HG03045 (cell line): ENCODE measurements at regions not wholly inside any gene's neighbourhood (a gene's known extent, or its start where the extent isn't known, plus 50 kb on each side); places are given as distances from the start of the nearest gene placed in this dataset.

Experiments
- ATAC-seq: cut with Tn5 transposase; IDR thresholded peaks from one replicate; pipeline ENCODE4 v1.9.1; 2021; ENCODE audit warnings: mild to moderate bottlenecking, moderate library complexity; ENCODE audit not compliant: unreplicated experiment

- ATAC-seq: no peak
Observed at GRCh38 chr16:52805559-52806168, 247.0 kb downstream of the CHD9NB start.

GRCh38 chr16:52800432-52800831, 252.3 kb downstream of the CHD9NB start:
- no peak for ATAC-seq

- no peak for ATAC-seq
Observed at GRCh38 chr16:52799149-52799548, 252.2 kb upstream of the TOX3 start.

- ATAC-seq: no peak
Observed at GRCh38 chr16:52787709-52788108, 240.8 kb upstream of the TOX3 start.

- ATAC-seq: no peak
Observed at GRCh38 chr16:52786091-52786490, 239.1 kb upstream of the TOX3 start.

- no peak for ATAC-seq
Observed at GRCh38 chr16:52785653-52786052, 238.7 kb upstream of the TOX3 start.

GRCh38 chr16:52783616-52784015, 236.7 kb upstream of the TOX3 start:
- no peak for ATAC-seq

- ATAC-seq: no peak
Observed at GRCh38 chr16:52781005-52781630, 234.2 kb upstream of the TOX3 start.

- ATAC-seq: no peak
Observed at GRCh38 chr16:52773026-52773425, 226.1 kb upstream of the TOX3 start.

- no peak for ATAC-seq
Observed at GRCh38 chr16:52770828-52771227, 223.9 kb upstream of the TOX3 start.

- ATAC-seq: no peak
Observed at GRCh38 chr16:52758473-52758855, 211.5 kb upstream of the TOX3 start.

GRCh38 chr16:52757746-52758472, 211.0 kb upstream of the TOX3 start:
- no peak for ATAC-seq

GRCh38 chr16:52756812-52757517, 210.0 kb upstream of the TOX3 start:
- no peak for ATAC-seq

GRCh38 chr16:52755396-52755795, 208.5 kb upstream of the TOX3 start:
- no peak for ATAC-seq

- ATAC-seq: no peak
Observed at GRCh38 chr16:52751035-52751434, 204.1 kb upstream of the TOX3 start.

- ATAC-seq: no peak
Observed at GRCh38 chr16:52748741-52749140, 201.8 kb upstream of the TOX3 start.

GRCh38 chr16:52747088-52747595, 200.2 kb upstream of the TOX3 start:
- no peak for ATAC-seq

- no peak for ATAC-seq
Observed at GRCh38 chr16:52743707-52744106, 196.8 kb upstream of the TOX3 start.

- ATAC-seq: no peak
Observed at GRCh38 chr16:52742608-52743170, 195.7 kb upstream of the TOX3 start.

- ATAC-seq: no peak
Observed at GRCh38 chr16:52742052-52742451, 195.1 kb upstream of the TOX3 start.

- ATAC-seq: no peak
Observed at GRCh38 chr16:52741351-52741750, 194.4 kb upstream of the TOX3 start.
